Right atrium auricular region (tissue), 2 donors: ENCODE measurements at regions not wholly inside any gene's neighbourhood (a gene's known extent, or its start where the extent isn't known, plus 50 kb on each side); places are given as distances from the start of the nearest gene placed in this dataset.

Experiments used
- DNase-seq: peaks from one replicate; pipeline ENCODE4 v3.0.0-alpha.2; 2019; ENCODE audit warnings: low spot score
- H3K27ac ChIP-seq, 2 donors: fragments of 200-600 bp; sonication (generic); 1 replicate in 1 of 2; 2 replicates in 1 of 2; pipeline ENCODE4 v1.5.1; 2016 to 2019
- H3K27me3 ChIP-seq, 2 donors: fragments of 200-600 bp; sonication (generic); one replicate each; pipeline versions ENCODE4 v1.5.1 to v1.6.0; 2017 to 2019
- H3K36me3 ChIP-seq: fragments of 200-600 bp; sonication (generic); one replicate; pipeline ENCODE4 v1.5.1; 2016
- H3K4me1 ChIP-seq, 2 donors: fragments of 200-600 bp; sonication (generic); one replicate each; pipeline versions ENCODE4 v1.5.1 to v1.6.0; 2017 to 2019
- H3K4me3 ChIP-seq, 2 donors: fragments of 200-600 bp; sonication (generic); 1 replicate in 1 of 2; 2 replicates in 1 of 2; pipeline ENCODE4 v1.5.1; 2017 to 2019; ENCODE audit warnings: mild to moderate bottlenecking in 1 of 2, moderate library complexity in 1 of 2
- H3K9me3 ChIP-seq, 2 donors: fragments of 200-600 bp; sonication (generic); one replicate each; pipeline ENCODE4 v1.5.1; 2019
- TF ChIP-seq, protein P1 (sequence below), 2 donors: fragments of 200-600 bp; sonication (generic); IDR thresholded peaks; one replicate each; pipeline ENCODE4 v1.5.1; 2019; ENCODE audit warnings: antibody characterized with exemption in 2 of 2

DNA sequence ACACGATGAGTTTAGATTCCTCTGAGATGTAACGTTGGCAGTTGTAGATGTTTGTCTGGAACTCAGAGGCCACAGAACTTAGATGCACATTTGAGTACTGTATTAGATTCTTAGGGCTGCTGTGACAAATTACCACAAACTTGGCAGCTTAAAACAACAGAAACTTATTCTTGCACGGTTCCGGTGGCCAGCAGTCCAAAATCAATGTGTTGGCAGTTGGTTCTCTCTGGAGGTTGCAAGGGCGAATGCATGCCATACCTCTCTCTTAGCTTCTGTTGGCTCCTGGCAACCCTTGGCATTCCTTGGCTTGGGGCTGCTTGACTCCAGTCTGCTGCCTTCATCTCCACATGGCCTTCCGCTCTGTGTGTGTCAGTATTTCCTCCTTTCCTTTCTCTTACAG, 118.9 kb downstream of the C12orf75 start:
- Histone ChIP-seq H3K4me1 (peaks cover 0 to 12% of the 10 kb centered on the region in 2 donors), H3K27me3 (no peaks in the 10 kb centered on the region), H3K36me3 (no peaks in the 10 kb centered on the region), H3K27ac (no peak overlapping the region), H3K9me3 (no peaks in the 10 kb centered on the region), H3K4me3 (no peak overlapping the region)
- TF ChIP-seq, protein P1, sequence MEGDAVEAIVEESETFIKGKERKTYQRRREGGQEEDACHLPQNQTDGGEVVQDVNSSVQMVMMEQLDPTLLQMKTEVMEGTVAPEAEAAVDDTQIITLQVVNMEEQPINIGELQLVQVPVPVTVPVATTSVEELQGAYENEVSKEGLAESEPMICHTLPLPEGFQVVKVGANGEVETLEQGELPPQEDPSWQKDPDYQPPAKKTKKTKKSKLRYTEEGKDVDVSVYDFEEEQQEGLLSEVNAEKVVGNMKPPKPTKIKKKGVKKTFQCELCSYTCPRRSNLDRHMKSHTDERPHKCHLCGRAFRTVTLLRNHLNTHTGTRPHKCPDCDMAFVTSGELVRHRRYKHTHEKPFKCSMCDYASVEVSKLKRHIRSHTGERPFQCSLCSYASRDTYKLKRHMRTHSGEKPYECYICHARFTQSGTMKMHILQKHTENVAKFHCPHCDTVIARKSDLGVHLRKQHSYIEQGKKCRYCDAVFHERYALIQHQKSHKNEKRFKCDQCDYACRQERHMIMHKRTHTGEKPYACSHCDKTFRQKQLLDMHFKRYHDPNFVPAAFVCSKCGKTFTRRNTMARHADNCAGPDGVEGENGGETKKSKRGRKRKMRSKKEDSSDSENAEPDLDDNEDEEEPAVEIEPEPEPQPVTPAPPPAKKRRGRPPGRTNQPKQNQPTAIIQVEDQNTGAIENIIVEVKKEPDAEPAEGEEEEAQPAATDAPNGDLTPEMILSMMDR (IDR thresholded peaks at IDR 0.05), result no peak
- DNase-seq, result no peak

DNA sequence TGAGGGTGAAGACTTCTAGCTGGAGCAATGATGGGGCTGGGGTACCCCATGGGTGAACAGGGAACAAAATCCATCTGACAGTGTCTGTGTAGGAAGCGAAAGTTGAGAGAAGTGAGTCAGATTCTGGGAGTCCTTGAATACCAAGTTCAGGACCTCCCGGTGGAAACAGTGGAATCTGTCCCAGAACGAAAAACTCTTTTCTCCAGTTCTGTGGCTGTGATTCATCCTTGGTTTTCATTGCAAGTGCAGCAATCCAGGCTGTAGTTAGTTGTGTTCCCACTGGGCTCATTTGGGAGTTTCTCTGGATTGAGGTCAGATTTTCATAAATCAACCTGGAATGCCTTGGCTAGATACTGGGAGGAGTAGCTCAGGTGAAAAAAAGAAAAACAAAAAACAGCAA, 120.7 kb downstream of the C12orf75 start:
- Histone ChIP-seq H3K4me1 (peaks cover 0 to under 1% of the 10 kb centered on the region in 2 donors), H3K27ac (no peak overlapping the region), H3K9me3 (no peaks in the 10 kb centered on the region), H3K4me3 (no peak overlapping the region), H3K27me3 (no peaks in the 10 kb centered on the region), H3K36me3 (no peaks in the 10 kb centered on the region)
- no peak for DNase-seq
- TF ChIP-seq, protein P1 (IDR thresholded peaks at IDR 0.05), result no peak

DNA sequence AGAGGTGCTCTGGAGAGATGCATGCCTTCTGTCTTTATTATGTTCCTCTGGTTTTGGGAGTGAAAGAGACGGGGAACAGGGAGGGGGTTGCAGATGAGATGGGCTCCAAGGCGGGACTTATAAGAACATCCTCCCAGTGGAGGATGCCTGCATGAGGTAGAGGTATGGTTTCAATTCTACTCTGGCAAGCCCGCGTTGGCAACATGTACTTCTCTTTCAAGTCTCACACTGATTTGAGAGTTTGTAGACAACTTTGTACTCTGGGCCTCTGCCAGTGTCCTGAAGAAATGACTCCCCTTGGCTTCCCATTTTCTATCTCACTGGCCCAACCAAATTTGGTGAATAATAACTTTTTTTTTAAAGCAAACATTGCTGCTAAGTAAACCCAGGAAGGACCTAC, 121.3 kb downstream of the C12orf75 start:
- no peaks in the 10 kb centered on the region for H3K4me1 ChIP-seq
- H3K27me3 ChIP-seq, result no peaks in the 10 kb centered on the region
- H3K36me3 ChIP-seq, result no peaks in the 10 kb centered on the region
- no peak overlapping the region for H3K4me3 ChIP-seq
- no peaks in the 10 kb centered on the region for H3K9me3 ChIP-seq
- DNase-seq, result no peak
- TF ChIP-seq, protein P1 (IDR thresholded peaks at IDR 0.05), result no peak
- H3K27ac ChIP-seq, result no peak overlapping the region

DNA sequence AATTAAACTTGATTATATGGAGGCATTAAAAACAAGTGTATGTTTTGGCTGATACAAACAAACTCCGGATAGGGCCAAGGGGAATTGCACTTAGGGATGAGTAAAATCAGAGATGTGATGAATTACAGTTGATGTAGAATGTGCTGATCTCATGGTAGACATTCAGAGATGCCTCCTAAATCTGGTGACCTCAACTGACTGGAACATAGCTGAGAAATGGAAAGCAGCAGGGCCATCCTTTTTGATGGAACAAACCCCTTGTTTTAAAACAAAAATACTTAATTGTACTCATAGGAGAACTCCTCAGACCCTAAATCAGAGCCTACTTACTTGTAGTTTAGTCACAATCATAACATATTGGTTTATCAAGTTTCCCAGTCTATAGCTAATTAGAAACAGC, 122.8 kb downstream of the C12orf75 start:
- no peaks in the 10 kb centered on the region for H3K27me3 ChIP-seq
- no peak for DNase-seq
- no peaks in the 10 kb centered on the region for H3K36me3 ChIP-seq
- H3K4me1 ChIP-seq, result no peaks in the 10 kb centered on the region
- no peaks in the 10 kb centered on the region for H3K9me3 ChIP-seq
- TF ChIP-seq, protein P1 (IDR thresholded peaks at IDR 0.05), result no peak
- no peak overlapping the region for H3K27ac ChIP-seq
- no peak overlapping the region for H3K4me3 ChIP-seq

DNA sequence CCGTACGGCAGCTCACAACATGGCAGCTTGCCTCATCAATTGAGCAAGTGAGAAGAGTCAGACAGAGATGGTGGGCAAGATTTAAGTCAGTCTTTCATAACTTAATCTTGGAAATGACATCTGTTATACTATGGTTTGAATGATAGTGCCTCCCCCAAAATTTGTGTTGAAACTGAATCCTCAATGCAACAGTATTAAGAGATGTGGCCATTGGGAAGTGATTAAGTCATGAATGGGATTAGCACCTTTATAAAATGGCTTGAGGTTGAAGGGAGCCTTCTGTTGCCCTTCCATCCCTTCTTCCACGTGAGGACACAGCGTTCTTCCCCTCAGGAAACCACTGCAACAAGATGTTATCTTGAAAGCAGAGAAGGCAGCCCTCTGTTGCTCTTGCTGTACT, 124.2 kb downstream of the C12orf75 start:
- no peak overlapping the region for H3K4me3 ChIP-seq
- H3K4me1 ChIP-seq, result no peaks in the 10 kb centered on the region
- no peak for DNase-seq
- TF ChIP-seq, protein P1 (IDR thresholded peaks at IDR 0.05), result no peak
- no peak overlapping the region for H3K27ac ChIP-seq
- no peaks in the 10 kb centered on the region for H3K27me3 ChIP-seq
- H3K36me3 ChIP-seq, result no peaks in the 10 kb centered on the region
- H3K9me3 ChIP-seq, result peaks cover 0 to 8% of the 10 kb centered on the region in 2 donors

DNA sequence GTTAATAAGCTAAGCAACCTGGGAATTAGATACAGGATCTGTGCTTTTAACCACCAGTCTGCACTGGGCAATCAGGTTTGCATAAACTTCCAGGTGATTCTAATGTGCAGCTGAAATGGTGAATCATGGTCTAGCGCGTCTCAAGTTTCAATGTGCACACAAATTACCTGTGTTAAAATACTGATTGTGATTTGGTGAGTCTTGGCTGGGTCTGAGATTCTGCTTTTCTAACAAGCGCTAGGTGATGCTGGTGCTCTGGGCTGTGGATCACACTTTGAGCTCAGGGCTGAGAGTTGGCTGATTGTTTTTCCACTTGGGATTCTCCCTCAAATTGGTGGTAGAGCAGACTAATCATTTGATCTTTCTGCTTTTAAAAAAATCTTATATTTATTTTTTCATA, 124.8 kb downstream of the C12orf75 start:
- DNase-seq, result no peak
- Histone ChIP-seq H3K36me3 (no peaks in the 10 kb centered on the region), H3K4me3 (no peak overlapping the region), H3K27me3 (no peaks in the 10 kb centered on the region), H3K4me1 (no peaks in the 10 kb centered on the region), H3K27ac (no peak overlapping the region), H3K9me3 (peaks cover 0 to 8% of the 10 kb centered on the region in 2 donors)
- TF ChIP-seq, protein P1 (IDR thresholded peaks at IDR 0.05), result no peak
